GM12878 (cell line): ENCODE measurements at regions not wholly inside any gene's neighbourhood (a gene's known extent, or its start where the extent isn't known, plus 50 kb on each side); places are given as distances from the start of the nearest gene placed in this dataset.

Experiments used
- EGR1 ChIP-seq, 2 experiments: IDR thresholded peaks; 1 replicate in 1 of 2; 2 replicates in 1 of 2; pipeline ENCODE4 v1.6.1; 2011 to 2012; ENCODE audit warnings: low read depth in 2 of 2, low read length in 2 of 2, borderline replicate concordance in 1 of 2, mild to moderate bottlenecking in 1 of 2, moderate library complexity in 1 of 2
- HDAC6 ChIP-seq: fragments of 200-600 bp; sonication (generic); IDR thresholded peaks from one replicate; pipeline ENCODE4 v1.8.0; 2017; ENCODE audit warnings: antibody characterized with exemption; ENCODE audit not compliant: unreplicated experiment
- JUND ChIP-seq: IDR thresholded peaks from 2 replicates; pipeline ENCODE4 v1.6.1; 2012; ENCODE audit warnings: low read depth, mild to moderate bottlenecking, low read length, improper control_type of control experiment, moderate library complexity
- KDM1A ChIP-seq: fragments of 200-600 bp; sonication (generic); IDR thresholded peaks from 2 replicates; pipeline ENCODE4 v1.6.1; 2016; ENCODE audit warnings: borderline replicate concordance
- MYC ChIP-seq: IDR thresholded peaks from 2 replicates; pipeline ENCODE4 v1.6.1; 2011; ENCODE audit warnings: mild to moderate bottlenecking, low read length, moderate library complexity, inconsistent platforms; ENCODE audit not compliant: insufficient read depth, insufficient replicate concordance, insufficient read length, severe bottlenecking
- POLR2AphosphoS5 ChIP-seq: IDR thresholded peaks from 2 replicates; pipeline ENCODE4 v1.6.1; 2011; ENCODE audit warnings: mild to moderate bottlenecking, low read length, inconsistent platforms
- RCOR1 ChIP-seq: conservative IDR thresholded peaks from 2 replicates; pipeline ENCODE4 v1.6.1; 2012; ENCODE audit warnings: low read depth, low read length, improper control_type of control experiment
- STAT3 ChIP-seq: IDR thresholded peaks from 2 replicates; pipeline ENCODE4 v1.6.1; 2011; ENCODE audit warnings: low read depth, low read length, improper control_type of control experiment
- TF ChIP-seq, protein P1 (sequence below), 3 experiments: IDR thresholded peaks in 2 of 3; conservative IDR thresholded peaks in 1 of 3; 2 replicates each; pipeline ENCODE4 v1.5.1; 2011; ENCODE audit warnings: low read depth in 3 of 3, low read length in 3 of 3, mild to moderate bottlenecking in 3 of 3, control low read depth in 2 of 3, moderate library complexity in 2 of 3, inconsistent platforms in 1 of 3, mixed read lengths in 1 of 3; ENCODE audit not compliant: control insufficient read depth in 2 of 3, insufficient read depth in 1 of 3; ENCODE audit errors: extremely low read depth in 1 of 3

DNA sequence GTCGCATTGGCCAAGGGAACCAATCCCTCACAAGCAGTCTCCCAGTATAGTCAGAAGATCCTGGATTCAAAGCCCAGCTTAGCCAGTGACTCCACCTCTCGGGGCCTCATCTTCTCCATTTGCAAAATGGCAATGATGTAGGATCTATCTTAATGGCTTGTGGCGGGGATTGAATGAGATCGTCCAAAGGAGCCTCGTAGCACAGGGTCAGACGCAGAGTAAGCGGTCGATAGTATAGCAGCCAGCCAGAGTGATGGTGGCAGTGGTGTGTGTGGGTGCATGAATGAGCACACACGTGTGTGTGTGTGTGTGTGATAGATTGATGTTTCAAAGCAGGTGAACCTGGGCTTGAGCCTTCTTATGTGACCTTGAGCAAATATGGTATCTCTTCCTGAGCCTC lies 79.8 kb upstream of the WNT4 start:
- no peak for TF ChIP-seq JUND
- TF ChIP-seq HDAC6, result no peak
- TF ChIP-seq, protein P1, sequence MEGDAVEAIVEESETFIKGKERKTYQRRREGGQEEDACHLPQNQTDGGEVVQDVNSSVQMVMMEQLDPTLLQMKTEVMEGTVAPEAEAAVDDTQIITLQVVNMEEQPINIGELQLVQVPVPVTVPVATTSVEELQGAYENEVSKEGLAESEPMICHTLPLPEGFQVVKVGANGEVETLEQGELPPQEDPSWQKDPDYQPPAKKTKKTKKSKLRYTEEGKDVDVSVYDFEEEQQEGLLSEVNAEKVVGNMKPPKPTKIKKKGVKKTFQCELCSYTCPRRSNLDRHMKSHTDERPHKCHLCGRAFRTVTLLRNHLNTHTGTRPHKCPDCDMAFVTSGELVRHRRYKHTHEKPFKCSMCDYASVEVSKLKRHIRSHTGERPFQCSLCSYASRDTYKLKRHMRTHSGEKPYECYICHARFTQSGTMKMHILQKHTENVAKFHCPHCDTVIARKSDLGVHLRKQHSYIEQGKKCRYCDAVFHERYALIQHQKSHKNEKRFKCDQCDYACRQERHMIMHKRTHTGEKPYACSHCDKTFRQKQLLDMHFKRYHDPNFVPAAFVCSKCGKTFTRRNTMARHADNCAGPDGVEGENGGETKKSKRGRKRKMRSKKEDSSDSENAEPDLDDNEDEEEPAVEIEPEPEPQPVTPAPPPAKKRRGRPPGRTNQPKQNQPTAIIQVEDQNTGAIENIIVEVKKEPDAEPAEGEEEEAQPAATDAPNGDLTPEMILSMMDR (IDR thresholded peaks at IDR 0.05 in 2 of 3, conservative IDR thresholded peaks at IDR 0.05 in 1 of 3; ENCODE audit: control insufficient read depth in 2 of 3, extremely low read depth in 1 of 3, insufficient read depth in 1 of 3, low read depth in 3 of 3, low read length in 3 of 3), result no peak
- TF ChIP-seq EGR1 (IDR thresholded peaks at IDR 0.05; ENCODE audit: borderline replicate concordance in 1 of 2, low read depth in 2 of 2, low read length in 2 of 2), result no peak
- no peak for TF ChIP-seq POLR2AphosphoS5
- no peak for TF ChIP-seq MYC
- TF ChIP-seq STAT3, result no peak
- TF ChIP-seq KDM1A, result no peak
- TF ChIP-seq RCOR1, result no peak
